RCC 7860 (cell line): ENCODE measurements at regions not wholly inside any gene's neighbourhood (a gene's known extent, or its start where the extent isn't known, plus 50 kb on each side); places are given as distances from the start of the nearest gene placed in this dataset.

Experiments used
- DNase-seq: peaks from one replicate; pipeline ENCODE4 v3.0.0-alpha.2; 2015; ENCODE audit warnings: low spot score
- FAIRE-seq: peaks from 2 replicates; lab custom pipeline; 2012; peaks lifted over from hg19 to GRCh38; lab: Jason Lieb, UNC

- no peak for FAIRE-seq
- no peak for DNase-seq
Observed at GRCh38 chr2:240208631-240209211, 68.3 kb upstream of the OTOS start.

- FAIRE-seq (no peak), DNase-seq (no peak)
Observed at GRCh38 chr2:240209493-240209892, 69.0 kb upstream of the OTOS start.

GRCh38 chr2:240210198-240210965, 69.9 kb upstream of the OTOS start:
- FAIRE-seq, result no peak
- no peak for DNase-seq

DNA sequence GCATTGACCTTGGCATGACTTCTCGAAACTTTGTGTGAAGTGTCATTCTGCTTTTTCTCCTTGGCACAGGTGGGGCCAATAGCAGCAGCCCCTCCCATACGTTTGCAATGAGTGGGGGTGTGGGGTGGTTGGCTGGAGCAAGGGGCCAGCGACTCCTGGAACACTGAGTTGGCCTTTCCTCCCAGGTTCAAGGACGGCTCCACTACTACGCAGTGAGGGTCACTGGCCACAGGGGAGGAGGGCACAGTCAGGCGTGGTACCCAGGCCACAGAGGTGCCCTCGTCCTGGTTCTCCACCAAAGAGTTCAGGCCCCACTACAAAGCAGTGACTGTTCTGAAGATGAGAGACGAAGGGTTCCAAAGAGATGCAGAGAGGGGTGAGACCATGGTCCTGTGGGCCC, 70.6 kb upstream of the OTOS start:
- no peak for DNase-seq
- no peak for FAIRE-seq

DNA sequence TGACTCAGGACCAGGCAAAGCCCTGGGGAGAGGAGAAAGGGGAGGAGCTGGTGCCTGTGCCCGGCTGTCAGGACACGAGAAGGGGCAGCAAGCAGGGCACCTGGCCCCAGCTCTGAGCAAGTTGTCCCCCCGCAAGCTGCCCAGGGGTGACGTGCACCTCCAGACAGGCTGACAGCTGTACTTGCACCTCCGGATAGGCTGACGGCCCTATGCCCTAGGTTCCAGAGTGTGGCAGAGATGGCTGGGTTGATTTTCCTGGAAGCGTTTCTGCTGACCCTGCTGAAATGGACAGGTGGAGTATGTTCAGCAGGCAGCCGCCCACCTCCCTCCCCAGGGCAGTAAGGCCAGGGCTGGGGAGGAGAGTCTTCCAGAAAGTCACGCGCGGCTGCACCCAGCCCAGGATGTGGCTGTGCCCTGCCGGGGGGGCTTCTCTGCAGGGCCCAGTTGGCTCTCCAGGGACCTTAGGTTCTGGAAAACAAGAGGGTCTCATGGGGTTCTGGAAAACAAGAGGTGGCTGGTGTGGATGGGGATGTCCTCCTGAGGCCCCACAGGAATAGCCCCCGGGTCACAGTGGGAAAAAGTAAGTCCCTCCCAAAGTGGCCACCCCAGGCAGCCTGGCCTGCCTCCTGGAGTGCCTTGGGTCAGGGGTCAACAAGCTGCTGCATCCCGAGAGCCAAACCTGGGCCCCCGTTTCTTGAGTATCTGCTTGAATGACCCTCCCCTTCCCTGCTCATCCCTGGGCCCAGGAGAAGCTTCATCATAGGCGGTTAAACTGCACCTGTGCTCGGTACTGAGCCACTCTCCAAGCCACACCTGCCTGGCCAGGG, 71.4 kb upstream of the OTOS start:
- FAIRE-seq, result no peak
- no peak for DNase-seq

- no peak for DNase-seq
- no peak for FAIRE-seq
Observed at GRCh38 chr2:240212425-240213225, 72.2 kb upstream of the OTOS start.

- DNase-seq, result no peak
- FAIRE-seq, result no peak
Observed at GRCh38 chr2:240213226-240213475, 72.7 kb upstream of the OTOS start.

DNA sequence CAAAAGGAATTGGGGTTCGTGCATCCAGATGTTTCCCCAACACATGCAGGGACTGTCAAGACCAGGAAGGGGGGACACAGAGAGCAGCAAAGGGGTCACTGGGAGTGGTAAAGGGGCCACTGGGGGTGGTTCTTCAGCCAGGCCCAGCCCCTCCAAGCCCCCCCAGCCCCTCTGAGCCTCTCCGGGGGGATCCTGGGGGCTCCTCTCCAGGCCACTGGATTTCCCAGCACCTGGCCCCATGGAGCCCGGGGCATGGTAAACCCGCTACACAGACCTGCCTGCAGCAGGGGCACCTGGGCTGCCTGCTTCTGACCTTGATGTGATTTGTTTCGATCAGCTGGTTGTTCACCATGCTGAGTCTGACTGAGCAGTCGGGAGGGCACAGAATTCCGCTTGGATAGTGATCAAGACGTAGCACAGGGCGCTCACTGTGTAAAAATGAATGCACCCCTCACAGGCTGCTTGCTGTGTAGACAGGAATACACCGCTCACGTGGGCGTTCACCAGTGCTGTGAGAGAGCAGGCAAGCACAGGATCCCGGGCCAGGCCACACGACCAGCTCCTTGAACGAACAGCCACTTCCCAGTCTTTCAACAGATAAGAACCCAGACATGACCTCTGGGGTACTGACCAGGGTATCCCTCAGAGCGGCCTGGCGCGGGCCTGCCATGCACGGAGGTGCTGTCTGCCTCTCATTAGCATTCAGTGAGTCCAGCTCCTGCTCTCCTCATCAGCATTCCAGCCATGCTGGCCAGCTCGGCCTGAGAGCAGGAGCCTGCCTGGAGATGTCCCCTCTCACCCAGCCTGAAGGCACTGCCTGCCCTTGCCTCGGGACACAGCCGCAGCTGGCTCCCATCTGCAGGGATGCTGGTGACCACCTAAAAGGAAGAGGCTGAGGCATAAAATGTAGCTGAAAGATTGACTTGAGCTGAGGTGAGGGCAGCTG, 73.3 kb upstream of the OTOS start:
- FAIRE-seq (no peak), DNase-seq (no peak)

DNA sequence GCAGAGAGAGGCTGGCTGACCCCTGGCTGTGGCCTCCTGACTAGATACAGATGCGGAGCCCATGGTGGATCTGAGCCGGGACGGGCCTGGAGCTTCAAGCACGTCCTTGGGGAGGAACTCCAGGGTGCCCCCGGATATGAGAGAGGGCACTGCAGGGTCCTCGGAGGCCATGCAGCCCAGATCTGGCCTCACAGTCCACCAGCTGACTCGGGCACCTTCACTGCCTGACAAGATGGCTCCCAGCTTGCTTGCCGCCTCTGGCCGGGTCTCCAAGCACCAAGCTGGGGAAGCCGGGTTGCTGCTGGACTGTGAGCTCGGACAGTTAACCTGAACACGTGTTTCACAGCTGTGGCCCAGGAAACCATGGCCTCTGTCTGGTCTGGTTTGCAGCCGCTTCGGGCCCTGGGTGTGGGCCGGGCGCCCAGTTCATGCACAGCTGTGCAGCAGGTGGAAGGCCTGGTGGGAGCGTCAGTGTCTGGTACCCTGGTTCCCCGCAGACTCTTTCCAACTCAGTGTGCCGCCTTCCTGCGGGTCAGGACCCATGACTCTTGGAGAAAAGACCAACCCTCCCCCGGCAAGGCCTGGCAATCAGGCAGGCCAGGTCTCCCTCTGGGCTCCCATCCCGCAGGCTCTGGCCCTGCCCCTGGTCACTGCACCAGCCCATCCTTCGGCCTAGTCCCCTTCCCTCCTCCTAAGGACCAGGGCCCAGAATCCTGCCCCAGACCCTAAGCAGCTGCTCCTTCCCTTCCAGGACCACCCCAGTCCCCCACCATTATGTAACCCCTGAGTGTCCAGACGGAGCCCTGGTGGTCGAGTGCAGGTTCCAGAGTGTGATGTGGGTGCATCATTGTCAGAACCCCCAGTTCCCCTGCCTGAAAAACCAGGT, 74.6 kb upstream of the OTOS start:
- DNase-seq (no peak), FAIRE-seq (no peak)

GRCh38 chr2:240215676-240216051, 75.2 kb upstream of the OTOS start:
- no peak for DNase-seq
- FAIRE-seq, result no peak

GRCh38 chr2:240216167-240216566, 75.7 kb upstream of the OTOS start:
- FAIRE-seq (no peak), DNase-seq (no peak)

DNA sequence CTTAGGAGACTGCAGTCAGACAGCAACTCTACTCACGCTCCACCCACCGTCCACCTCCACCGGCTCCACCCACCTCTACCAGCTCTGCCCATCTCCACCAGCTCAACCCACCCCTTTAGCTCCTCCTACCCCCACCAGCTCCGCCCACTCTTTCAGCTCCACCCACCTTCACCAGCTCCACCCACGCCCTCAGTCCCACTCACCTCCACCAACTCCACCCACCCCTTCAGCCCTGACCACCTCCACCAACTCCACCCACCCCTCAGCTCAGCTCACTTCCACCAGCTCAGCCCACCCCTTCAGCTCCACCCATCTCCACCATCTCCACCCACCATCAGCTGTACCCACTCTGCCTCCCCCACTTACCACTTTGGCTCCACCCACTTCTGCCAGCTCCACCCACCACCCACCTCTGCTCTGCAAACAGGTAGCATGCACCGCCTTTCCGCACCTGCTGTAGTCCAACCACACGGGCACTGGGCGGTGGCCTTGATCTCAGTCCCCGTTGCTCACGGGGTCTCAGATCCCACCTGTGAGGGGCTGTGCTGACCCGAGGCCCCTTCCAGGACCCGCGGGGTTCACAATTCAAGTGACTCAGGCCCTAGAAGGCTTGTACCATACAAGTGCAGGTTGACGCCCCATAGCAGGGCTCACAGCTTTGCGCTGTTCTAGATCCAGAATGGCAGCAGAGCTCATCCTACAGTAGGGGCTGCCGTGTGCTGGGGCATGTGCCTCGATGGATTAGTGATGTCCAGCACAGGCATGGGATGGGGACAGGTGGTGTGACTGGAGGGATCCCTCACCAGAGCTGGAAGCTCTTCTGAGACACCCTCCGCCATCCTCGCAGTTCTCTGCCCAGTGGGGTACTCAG, 77.2 kb upstream of the OTOS start:
- FAIRE-seq (no peak), DNase-seq (no peak)

DNA sequence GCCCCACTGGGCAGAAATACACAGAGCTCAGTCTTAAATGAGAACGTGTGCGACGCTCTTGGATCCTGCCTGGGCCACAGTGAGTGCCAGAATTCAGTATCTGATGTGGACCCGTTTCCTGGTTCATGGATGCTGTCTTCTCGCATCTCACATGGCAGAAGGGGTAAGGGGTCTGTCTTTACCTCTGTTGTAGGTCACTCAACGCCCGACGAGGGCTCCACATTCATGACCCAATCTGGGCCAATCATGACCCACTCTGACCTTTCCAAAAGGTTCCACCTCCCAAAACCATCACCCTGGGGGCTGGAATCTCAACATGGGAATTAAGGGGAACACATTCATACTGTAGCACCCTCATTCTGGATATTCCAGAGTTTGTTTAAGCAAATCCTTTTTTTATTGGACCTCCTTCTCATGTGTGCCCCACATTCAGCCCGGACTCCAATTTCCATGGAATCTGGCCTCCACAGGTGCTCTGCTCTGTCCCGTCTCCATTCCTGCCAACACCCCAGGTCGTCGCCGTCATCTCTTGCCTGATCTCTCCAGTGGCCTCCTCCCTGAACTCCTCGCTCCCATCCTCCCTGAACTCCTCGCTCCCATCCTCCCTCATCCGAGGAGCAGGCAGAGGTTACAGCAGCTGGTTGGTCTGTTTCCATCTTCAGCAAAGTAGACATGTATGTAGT, 78.9 kb upstream of the OTOS start:
- DNase-seq, result no peak
- no peak for FAIRE-seq

GRCh38 chr2:240220371-240220770, 79.9 kb upstream of the OTOS start:
- DNase-seq (peak; percentile 7), FAIRE-seq (no peak)

DNA sequence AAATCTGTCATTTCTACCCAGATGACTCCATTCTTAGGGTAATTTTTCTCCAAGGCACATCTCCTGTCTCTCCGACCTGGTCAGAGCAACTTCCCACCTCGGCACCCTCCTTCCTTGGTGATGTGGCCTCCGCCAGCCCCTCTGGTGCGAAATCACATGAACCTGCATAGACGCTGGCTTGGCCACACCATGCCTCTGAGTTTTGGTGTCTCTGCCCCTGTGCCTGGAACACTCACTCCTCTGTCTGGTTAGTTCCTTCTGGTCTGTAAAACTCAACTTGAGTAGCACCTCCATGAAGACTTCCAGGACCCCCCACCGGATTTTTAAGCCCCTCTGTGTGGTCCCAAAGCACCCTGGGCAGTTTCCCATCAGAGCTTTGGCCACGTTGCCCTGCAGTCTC, 83.2 kb upstream of the OTOS start:
- FAIRE-seq (no peak), DNase-seq (no peak)

GRCh38 chr2:240224676-240225075, 84.2 kb upstream of the OTOS start:
- no peak for FAIRE-seq
- DNase-seq, result no peak

DNA sequence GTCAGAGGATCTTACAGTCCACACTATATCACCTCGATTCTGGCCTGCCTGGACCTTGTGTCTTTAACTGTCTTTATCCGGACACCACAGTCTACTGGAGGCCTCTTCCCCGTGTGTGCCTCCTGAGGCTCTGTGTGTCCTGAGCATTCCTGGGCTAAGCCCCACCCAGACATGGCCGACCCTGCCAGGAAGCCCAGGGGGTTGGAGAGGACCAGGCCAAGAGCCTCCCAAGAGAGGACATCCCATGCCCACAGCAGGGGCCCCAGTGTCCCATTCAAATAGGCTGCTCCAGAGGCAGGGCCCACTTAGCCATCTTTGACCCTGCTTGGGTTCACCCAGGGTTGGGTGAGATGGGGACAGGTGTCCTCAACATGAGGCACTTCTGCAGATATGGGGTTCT, 84.7 kb upstream of the OTOS start:
- FAIRE-seq, result no peak

More for the DNA sequence above, 84.7 kb upstream of the OTOS start:
- DNase-seq, result no peak
